Keratinocyte (primary cell): ENCODE measurements at regions not wholly inside any gene's neighbourhood (a gene's known extent, or its start where the extent isn't known, plus 50 kb on each side); places are given as distances from the start of the nearest gene placed in this dataset.

Source experiments
- DNase-seq: peaks from one replicate; pipeline ENCODE4 v3.0.0-alpha.2; 2011; ENCODE audit warnings: low read depth, missing footprints, low spot score
- FAIRE-seq: peaks from 2 replicates; lab custom pipeline; 2011; peaks lifted over from hg19 to GRCh38; lab: Jason Lieb, UNC
- H2AFZ ChIP-seq: 2 replicates; pipeline ENCODE4 v1.6.0; 2012; ENCODE audit warnings: low read length, control low read depth, inconsistent platforms; ENCODE audit not compliant: control insufficient read depth
- H3K27ac ChIP-seq: 2 replicates; pipeline ENCODE4 v1.5.1; 2011; ENCODE audit warnings: low read length; ENCODE audit not compliant: control insufficient read depth, insufficient read depth
- H3K27me3 ChIP-seq: 3 replicates; pipeline ENCODE4 v1.6.0; 2011; ENCODE audit warnings: low read length; ENCODE audit not compliant: control insufficient read depth, insufficient read depth; ENCODE audit errors: extremely low read depth
- H3K36me3 ChIP-seq, 2 experiments: 2 replicates in 1 of 2; 3 replicates in 1 of 2; pipeline ENCODE4 v1.5.1; 2011; ENCODE audit warnings: low read length in 2 of 2, mild to moderate bottlenecking in 1 of 2; ENCODE audit not compliant: control insufficient read depth in 2 of 2, insufficient read depth in 2 of 2; ENCODE audit errors: extremely low read depth in 1 of 2
- H3K4me1 ChIP-seq: 3 replicates; pipeline ENCODE4 v1.5.1; 2011; ENCODE audit warnings: low read length; ENCODE audit not compliant: control insufficient read depth, insufficient read depth; ENCODE audit errors: extremely low read depth
- H3K4me2 ChIP-seq: 3 replicates; pipeline ENCODE4 v1.6.0; 2011; ENCODE audit warnings: low read depth, low read length; ENCODE audit not compliant: control insufficient read depth, insufficient read depth; ENCODE audit errors: extremely low read depth
- H3K4me3 ChIP-seq, 3 experiments: fragments of 200-600 bp in 1 of 3; sonication (generic) in 1 of 3; 2 replicates in 2 of 3; 3 replicates in 1 of 3; pipeline ENCODE4 v1.5.1; 2011 to 2016; ENCODE audit warnings: low read length in 3 of 3, mild to moderate bottlenecking in 3 of 3, control low read depth in 2 of 3, inconsistent platforms in 1 of 3, low read depth in 1 of 3, mixed read lengths in 1 of 3, mixed run types in 1 of 3, moderate library complexity in 1 of 3; ENCODE audit not compliant: control insufficient read depth in 2 of 3, insufficient read depth in 2 of 3; ENCODE audit errors: extremely low read depth in 1 of 3
- H3K79me2 ChIP-seq: 2 replicates; pipeline ENCODE4 v1.6.0; 2012; ENCODE audit warnings: low read length; ENCODE audit not compliant: control insufficient read depth, insufficient read depth
- H3K9ac ChIP-seq: 3 replicates; pipeline ENCODE4 v1.6.0; 2011; ENCODE audit warnings: low read length; ENCODE audit not compliant: control insufficient read depth, insufficient read depth; ENCODE audit errors: extremely low read depth
- H3K9me1 ChIP-seq: 3 replicates; pipeline ENCODE4 v1.6.0; 2011; ENCODE audit warnings: low read length; ENCODE audit not compliant: control insufficient read depth, insufficient read depth; ENCODE audit errors: extremely low read depth
- H3K9me3 ChIP-seq: 2 replicates; pipeline ENCODE4 v1.5.1; 2012; ENCODE audit warnings: low read depth, low read length; ENCODE audit not compliant: control insufficient read depth
- H4K20me1 ChIP-seq: 3 replicates; pipeline ENCODE4 v1.6.0; 2011; ENCODE audit warnings: low read length; ENCODE audit not compliant: control insufficient read depth, insufficient read depth; ENCODE audit errors: extremely low read depth
- EZH2 ChIP-seq: IDR thresholded peaks from one replicate; pipeline ENCODE4 v1.6.1; 2012; ENCODE audit warnings: inconsistent platforms, mild to moderate bottlenecking, low read length, moderate library complexity
- dilution Hi-C: fragments of 300-500 bp; cut with MboI; formaldehyde crosslinking; loops from one replicate; pipeline ENCODE4 v1.7.0; 2020; ENCODE audit warnings: low sequenced_read_pairs; ENCODE audit not compliant: extremely low pct_ligation_motif_present
- TF ChIP-seq, protein P1 (sequence below), 3 experiments: IDR thresholded peaks in 1 of 3; conservative IDR thresholded peaks in 1 of 3; optimal IDR thresholded peaks in 1 of 3; 2 replicates in 2 of 3; 3 replicates in 1 of 3; pipeline versions ENCODE3 to v1.5.1; 2011; ENCODE audit warnings: low read length in 3 of 3, mild to moderate bottlenecking in 3 of 3, moderate library complexity in 2 of 3, control low read depth in 1 of 3, inconsistent platforms in 1 of 3; ENCODE audit not compliant: insufficient read depth in 2 of 3; ENCODE audit errors: extremely low read depth in 1 of 3

DNA sequence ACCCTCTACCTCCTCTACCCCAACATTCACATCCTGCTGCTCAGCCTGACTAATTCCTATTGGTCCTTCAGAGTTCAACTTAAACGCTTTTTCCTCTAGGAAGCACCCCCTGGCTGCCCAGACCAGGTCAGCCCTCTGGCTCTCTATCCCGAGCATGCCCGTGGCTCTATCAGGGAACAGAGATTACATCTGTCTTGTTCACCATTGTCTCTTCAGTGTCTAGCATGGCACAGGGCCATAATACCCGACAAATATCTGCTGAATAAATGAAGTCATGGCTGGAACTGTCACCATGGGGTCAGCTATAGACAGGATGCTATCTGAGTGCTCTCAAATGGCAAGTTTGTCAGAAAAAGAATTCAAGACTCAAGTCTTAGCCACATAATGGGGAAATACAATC is 296.9 kb upstream of the CHRNA7 start:
- Histone ChIP-seq H3K27ac (no peak overlapping the region), H3K4me2 (no peak overlapping the region), H2AFZ (no peak overlapping the region), H3K36me3 (no peaks in the 10 kb centered on the region), H4K20me1 (no peaks in the 10 kb centered on the region), H3K4me3 (no peak overlapping the region), H3K79me2 (no peaks in the 10 kb centered on the region), H3K9me1 (no peaks in the 10 kb centered on the region), H3K27me3 (no peaks in the 10 kb centered on the region), H3K9me3 (no peaks in the 10 kb centered on the region), H3K9ac (no peak overlapping the region), H3K4me1 (no peaks in the 10 kb centered on the region)
- DNase-seq (no peak), FAIRE-seq (no peak)
- dilution Hi-C loops: no loop called here
- TF ChIP-seq, protein P1, sequence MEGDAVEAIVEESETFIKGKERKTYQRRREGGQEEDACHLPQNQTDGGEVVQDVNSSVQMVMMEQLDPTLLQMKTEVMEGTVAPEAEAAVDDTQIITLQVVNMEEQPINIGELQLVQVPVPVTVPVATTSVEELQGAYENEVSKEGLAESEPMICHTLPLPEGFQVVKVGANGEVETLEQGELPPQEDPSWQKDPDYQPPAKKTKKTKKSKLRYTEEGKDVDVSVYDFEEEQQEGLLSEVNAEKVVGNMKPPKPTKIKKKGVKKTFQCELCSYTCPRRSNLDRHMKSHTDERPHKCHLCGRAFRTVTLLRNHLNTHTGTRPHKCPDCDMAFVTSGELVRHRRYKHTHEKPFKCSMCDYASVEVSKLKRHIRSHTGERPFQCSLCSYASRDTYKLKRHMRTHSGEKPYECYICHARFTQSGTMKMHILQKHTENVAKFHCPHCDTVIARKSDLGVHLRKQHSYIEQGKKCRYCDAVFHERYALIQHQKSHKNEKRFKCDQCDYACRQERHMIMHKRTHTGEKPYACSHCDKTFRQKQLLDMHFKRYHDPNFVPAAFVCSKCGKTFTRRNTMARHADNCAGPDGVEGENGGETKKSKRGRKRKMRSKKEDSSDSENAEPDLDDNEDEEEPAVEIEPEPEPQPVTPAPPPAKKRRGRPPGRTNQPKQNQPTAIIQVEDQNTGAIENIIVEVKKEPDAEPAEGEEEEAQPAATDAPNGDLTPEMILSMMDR (optimal IDR thresholded peaks at IDR 0.05 in 1 of 3, IDR thresholded peaks at IDR 0.05 in 1 of 3, conservative IDR thresholded peaks at IDR 0.05 in 1 of 3; ENCODE audit: extremely low read depth in 1 of 3, insufficient read depth in 2 of 3, low read length in 3 of 3): no peak

DNA sequence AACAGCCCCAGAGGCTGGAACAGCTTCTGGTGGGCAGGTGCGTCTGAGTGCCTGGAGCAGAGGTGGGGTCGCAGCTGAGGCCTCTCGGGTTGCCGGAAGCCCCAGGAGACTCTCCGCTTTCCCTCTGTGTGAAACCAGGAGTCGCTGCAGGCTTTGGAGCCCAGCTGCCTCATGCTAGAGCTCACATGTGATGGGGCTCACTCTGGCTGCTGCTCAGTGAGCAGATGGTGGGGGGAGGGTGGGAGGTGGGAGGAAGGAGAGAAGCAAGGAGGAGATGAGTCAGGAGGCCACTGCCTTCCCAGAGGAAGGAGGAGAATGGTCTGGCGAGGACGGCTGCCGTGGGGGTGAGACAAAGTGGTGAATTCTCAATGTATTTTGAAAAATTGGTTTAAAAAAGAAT is 290.1 kb upstream of the CHRNA7 start:
- no peaks in the 10 kb centered on the region for H3K4me1 ChIP-seq
- dilution Hi-C loops: no loop called here
- no peak overlapping the region for H3K9ac ChIP-seq
- H3K9me3 ChIP-seq: no peaks in the 10 kb centered on the region
- H3K79me2 ChIP-seq: no peaks in the 10 kb centered on the region
- no peaks in the 10 kb centered on the region for H3K27me3 ChIP-seq
- FAIRE-seq (no peak), DNase-seq (no peak)
- H3K9me1 ChIP-seq: no peaks in the 10 kb centered on the region
- H3K27ac ChIP-seq: no peak overlapping the region
- TF ChIP-seq, protein P1 (optimal IDR thresholded peaks at IDR 0.05 in 1 of 3, IDR thresholded peaks at IDR 0.05 in 1 of 3, conservative IDR thresholded peaks at IDR 0.05 in 1 of 3; ENCODE audit: extremely low read depth in 1 of 3, insufficient read depth in 2 of 3, low read length in 3 of 3): no peak
- TF ChIP-seq EZH2: no peak
- H4K20me1 ChIP-seq: no peaks in the 10 kb centered on the region
- no peaks in the 10 kb centered on the region for H3K36me3 ChIP-seq
- H2AFZ ChIP-seq: no peak overlapping the region
- no peak overlapping the region for H3K4me2 ChIP-seq
- no peak overlapping the region for H3K4me3 ChIP-seq
